NCI-H1436 treated with DMSO at 0.1 percent for 48 hours (cell line): ENCODE measurements at regions not wholly inside any gene's neighbourhood (a gene's known extent, or its start where the extent isn't known, plus 50 kb on each side); places are given as distances from the start of the nearest gene placed in this dataset.

Experiments
- DNase-seq: peaks from one replicate; lab custom pipeline; 2025; lab: John Stamatoyannopoulos, UW

DNA sequence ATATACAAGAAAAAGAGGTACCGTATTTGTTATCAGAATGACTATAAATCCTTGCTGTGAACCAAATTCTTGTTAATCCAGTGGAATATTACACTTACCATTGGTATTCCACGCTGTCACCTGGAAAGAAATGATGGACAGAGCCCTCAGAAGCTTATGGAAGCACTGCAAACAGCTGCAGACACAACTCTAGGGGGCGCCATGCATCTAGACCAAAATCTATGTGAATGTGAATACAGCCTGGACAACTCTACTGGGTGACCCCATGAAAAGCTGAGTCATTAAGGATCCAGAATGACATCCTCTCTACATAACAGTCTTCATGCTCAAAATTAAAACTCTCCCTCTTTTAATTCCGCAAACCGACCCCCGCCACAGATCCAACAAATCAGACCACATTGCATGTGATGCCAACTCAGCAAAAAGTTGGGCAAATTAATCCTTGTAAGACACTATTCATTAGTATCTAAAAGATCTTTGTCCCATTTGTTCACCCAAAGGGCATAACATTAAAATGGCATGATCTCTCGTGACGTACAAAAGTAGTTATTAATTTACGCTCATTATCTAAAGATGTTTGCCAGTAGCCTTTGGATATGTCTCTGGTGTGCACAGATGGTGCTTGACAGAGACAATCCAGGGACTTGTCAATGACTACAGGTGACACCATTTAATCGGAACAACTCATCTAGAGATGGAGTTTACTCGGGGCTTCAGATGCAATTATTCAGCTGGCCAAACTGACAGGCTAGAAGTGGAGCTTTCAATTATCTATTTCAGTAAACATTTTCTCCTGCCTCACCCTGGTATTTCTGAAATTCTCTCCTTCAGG lies 552.7 kb upstream of the PSMD7 start:
- DNase-seq = no peak

DNA sequence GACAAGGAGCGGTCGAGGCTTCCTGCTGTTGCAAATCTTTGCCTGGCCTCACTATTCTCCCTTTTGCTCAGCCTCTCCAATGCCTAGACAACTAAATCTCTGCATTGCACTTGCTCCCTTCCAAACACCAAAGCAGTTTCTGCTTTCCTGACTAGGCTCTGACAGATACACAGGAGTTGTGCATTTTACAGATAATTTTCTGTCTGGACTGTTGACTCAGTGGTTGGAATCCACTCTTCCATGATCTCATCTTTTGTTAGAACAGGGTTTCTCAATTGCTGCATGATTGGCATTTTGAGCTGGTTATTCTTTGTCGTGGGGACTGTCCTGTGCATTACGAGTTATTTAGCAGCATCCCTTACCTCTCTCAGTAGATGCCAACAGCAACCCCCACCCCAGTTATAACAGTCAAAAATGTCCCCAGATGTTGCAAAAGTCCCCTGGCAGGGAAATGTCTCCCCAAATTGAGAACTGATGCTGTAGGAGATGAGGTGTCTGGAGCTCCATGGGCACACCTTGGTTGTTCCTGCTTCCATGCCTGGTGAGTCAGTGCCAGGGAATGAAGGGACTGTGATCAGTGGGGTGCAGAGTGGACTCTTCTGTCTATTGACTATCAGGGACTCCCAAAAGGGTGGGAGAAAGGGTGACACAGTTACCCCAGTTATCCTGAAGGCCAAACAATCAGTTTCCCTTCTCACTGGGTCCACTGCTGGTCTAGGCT lies 557.4 kb upstream of the PSMD7 start:
- DNase-seq = no peak

DNA sequence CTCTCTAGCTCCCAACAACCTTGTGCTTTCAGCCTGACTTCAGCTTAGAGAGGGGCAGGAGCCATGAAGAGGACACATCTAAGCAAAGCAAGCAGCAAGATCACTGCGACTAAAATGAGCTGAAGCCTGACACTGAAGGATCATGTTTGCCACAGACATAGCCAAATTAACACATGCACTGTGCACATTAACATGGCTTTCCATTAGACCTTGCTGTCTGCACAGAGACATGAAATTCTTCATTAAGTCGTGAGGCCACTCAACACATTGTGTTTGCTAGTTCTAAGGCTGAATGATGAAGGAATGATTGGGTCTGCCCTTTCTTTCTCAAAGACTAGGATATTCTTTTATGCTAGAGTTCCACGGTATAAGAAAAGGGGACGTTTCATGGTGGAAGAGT lies 558.3 kb upstream of the PSMD7 start:
- DNase-seq = no peak

DNA sequence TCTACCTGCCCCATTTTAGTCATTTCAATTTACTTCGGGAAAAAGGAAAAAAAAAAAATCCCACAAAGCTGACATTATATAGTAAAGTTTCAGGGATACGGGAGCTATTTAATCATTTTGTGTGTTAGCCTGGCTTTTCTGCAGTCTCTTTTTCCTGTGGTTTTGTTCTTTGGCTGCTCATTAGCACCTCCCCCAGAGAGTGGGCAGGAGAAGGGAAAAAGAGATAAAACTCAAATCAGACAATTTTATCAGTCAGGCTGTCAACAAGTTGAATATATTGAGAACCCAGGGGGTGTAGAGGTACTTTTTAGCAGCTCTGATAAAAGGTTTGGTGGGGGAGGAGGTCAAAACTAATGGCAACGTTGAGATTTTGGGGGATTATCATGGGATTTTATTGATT lies 559.0 kb upstream of the PSMD7 start:
- no peak for DNase-seq

DNA sequence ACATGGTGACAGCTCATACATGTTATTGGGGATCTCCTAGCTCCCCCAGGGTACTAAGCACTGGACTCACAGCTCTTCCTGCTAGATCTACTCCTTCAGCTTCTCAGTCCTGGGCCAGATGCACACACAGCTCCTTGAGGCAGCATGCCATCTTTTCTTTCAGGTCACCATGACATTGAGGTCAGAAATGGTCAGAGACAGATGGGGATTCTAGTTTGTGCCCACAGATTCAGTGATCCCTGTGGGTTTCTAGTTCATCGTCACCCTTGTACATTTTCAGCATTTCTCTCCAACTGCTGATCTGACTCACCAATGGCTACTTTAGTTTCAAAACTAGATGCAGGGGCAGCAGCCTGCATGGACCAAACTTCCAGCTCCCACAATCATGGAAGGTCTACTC lies 560.7 kb upstream of the PSMD7 start:
- DNase-seq = no peak

DNA sequence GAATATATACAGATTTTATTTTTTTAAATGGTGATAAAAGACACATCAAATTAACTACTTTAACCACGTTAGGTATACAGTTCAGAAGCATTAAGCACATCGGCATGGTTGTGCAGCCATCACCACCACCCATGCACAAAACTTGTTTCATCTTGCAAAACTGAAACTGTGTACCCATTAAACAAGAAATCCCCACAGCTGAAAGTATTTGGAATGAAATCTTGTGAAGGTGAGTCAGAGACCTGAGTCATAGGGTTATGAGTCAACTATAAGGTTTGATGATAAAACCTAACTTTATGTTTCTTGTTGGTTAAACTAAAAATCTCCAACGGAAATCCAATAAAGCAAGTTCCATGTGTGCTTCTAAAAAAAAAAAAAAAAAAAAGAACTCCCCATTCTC lies 561.6 kb upstream of the PSMD7 start:
- no peak for DNase-seq

DNA sequence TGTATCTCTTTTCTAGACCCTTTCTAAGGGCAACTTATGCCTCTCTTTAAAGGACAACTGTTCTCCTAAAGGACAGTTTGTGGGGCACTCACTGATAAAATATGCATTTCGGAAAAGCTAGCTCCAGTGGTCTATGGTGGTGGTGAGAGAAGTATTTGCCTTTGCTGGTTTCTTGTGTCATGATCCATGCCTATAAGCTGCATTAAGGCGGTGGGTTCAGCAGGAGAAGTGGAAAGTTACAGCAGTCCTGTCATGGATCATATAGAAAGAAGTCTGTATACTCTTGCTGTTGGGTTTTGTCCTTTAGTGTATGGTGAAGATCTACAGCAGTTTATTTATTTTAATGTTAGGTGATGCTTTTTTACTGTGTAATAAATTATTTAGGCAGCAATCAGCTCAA lies 563.9 kb upstream of the PSMD7 start:
- DNase-seq = no peak

DNA sequence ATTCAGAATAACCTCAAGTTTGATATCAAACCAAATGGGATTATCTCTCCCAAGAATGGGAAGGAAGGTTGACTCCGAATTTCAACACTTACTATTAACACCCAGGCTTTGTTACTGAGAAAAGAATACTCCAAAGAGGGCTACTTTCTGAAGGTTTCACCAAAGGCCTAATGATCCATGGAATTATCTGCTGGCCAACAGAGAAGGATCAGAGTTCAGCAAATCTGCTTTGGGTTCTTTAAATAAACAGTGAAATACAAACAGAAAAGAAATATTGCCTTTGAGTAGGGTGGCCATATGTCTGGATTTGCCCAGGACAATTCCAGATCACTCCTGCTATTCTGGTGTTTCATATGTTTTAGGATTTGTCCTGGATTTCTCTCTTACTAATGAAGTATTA lies 564.5 kb upstream of the PSMD7 start:
- DNase-seq = no peak

DNA sequence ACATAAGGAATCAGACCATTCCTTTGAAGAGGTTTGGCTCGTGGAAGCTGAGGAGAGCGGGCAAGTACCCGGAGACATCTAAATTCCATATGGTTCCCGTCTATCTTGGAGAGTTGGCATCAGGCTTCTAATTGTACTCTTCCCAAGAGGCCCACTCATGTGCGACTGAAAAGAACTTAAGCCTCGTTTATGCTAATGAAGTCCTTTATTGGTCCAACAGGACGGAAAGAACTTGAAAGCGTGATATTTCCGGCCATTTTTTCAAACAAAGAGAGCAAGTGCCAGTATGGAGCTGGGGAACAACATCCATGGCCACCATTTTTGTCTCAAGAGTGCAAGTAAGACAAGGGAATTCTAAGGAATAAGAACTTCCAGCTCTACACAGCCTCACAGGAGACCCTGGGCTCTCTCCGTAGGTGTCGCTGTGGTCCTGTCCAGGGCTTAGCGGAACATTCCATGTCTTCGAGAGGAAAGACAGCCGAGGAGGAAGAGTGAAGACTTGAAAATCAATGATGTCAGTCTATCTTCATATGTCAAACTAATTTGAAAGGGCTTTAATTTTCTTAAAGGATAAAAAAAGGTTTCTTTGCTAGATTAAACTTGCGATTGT lies 566.0 kb upstream of the PSMD7 start:
- no peak for DNase-seq

DNA sequence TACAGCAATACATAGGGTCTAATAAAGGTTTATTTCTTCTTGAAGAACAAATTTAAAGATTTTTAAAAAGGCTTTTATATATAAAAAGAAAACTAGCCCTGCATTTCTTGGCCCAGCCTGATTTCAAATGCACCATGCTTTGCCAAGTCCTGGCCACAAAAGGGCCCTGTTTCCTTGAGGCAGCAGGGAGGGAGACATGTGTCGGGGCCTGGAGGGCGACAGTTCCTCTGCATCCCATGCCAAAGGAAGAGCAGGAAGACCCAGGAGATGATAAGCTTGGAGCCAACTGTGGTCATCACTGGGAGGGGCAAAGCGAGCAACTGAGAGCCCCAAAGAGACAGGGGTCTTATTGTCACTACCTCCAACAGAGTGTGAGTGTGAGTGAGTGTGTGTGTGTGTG lies 571.5 kb upstream of the PSMD7 start:
- DNase-seq = no peak

DNA sequence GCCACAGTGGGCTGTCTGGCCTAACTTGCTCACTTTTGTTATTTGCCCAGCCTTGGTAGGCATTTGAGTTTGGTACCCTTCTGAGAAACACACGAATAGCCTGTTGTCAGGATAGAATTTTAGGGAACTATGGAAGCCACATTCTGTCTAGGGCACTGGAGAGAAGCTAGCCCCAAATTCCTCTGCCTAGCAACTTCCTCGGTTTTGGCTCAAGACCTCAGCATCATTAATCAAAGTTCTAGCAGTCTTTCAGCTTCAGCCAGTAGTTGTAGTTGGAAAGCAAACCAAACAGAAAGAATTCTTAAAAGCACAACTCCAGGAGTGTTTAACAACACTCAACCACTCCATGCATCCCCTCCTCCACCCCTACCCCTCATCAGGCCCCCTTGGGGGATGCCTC lies 572.1 kb upstream of the PSMD7 start:
- DNase-seq = no peak

DNA sequence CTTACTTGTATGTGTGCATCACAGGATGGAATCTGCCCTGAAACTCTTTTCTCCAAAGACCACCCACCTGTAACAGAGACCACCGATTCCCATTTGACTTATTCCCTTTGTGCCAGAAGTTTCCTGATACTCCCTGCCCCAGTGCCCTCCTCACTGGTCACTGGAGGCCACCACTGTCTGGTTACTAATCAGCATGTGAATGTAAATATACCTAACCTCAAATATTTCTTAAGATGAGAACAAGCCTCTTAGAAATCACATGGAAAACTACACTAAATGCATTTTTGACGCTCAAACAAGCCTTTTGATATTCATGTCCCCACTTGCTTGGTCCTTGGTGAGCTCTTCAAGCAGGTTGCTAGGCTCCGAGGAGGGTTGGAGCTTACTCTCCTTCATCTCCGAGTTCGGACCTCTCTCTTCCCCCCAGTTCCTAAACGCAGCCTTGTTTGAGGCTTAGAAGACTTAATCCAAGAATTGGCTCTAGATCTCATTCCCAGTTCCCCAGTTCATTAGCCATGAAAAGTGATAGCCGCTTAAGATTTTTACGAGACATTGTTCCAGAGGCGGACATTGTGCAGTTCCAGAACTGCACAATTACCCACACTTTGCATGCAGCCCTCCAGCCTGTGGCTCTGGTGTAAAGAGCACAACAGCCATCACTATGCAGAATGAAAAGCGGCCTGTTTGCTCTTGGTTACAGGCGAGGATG lies 579.2 kb upstream of the PSMD7 start:
- DNase-seq = no peak

DNA sequence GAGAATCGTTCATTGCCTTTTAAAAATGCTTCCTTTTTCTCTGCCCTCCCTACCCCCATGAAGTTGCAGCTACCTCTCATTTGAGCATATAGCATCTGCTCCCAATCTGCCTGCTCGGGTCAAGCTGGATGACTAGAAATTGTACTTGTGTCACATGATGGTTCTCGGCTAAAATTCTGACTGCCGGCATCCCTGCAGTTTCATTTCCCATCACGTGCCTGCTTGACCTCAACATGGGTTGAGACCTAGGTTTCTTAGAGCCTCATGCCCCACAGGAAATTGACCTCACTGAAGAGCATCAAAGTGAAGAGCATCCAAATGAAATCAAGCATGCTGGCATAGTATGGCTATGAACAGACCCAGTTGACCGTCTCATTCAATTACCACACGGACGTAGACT lies 581.6 kb upstream of the PSMD7 start:
- DNase-seq = no peak

DNA sequence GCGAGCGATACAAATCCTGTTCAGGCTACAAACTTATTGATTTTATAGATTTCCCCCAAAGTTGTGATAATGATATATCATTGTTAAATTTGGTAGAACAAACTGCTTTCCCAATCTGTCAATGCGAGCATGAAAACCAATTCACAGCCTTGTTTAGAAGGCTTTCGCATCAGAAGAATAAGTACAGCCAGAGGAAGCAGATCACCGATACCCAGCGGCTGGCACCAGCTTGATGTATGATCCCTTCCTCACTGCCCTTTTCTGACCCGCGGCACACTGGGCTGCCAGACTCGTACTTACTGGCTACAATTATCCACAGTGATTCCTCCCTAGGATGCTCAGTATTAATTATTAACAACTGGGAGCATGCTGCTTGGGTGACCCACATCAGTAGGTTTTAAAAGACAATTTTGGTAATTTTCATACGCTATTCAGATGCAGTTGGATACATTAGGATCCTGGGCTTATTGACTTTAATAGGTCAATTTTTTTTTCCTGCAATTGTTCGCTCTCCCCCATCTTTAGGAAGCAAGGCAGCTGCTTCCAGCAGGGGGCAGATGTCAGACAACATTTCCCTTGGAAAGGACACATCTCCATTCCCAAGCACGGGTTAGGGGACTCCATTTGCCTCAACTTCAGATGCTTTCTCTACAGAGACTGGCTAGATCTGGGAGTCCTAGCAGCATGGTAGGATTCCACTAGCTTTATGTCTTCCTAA lies 582.7 kb upstream of the PSMD7 start:
- no peak for DNase-seq

DNA sequence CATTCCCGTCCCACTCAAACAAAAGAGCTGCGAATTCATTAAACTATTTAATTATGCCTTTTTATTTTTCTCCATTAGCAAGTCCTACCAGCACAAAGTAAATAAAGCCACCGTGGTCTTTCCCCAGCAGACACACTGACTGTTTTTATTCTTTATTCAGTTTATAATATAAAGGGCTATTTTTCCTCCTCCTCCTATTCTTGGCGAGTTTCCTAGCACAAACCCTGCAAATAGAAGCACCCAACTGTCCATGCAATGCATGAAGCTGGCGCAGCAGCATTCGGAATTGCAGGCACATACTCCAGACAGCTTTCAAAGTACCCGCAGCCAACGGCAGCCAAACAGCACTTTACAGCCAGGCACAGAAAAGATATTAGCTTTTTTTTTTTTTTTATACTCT lies 583.4 kb upstream of the PSMD7 start:
- DNase-seq = no peak

DNA sequence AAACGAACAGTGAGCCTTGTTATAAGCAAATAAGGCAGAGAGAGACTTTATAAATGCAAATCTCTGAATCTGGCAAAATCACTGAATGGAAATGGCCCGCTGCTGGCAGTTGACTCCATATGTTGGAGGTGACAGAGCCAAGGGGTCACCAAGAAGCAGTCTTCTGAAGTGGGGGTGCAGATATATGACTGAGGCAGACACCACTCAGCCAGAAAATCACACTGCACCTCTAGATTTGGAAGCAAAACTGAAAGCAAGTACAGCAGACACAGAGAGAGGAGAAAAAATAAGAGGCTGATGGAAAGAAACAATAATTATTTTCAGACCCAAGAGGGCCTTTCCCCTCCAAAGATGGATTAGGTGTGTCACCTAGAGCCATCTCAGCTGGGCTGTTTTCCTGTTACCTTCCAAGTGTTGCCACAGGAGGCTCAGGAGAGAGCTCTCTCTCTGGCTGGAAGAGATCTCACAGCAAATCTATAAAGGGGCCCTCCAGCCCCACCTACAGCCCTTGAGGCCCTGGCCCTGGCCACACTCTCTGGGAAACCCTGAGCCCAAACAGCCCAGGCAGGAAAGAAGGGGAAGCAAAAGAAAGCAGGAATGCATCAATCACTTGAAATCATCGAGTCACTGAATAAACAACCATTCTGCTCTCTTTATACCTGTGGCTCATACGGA lies 585.1 kb upstream of the PSMD7 start:
- DNase-seq = no peak

DNA sequence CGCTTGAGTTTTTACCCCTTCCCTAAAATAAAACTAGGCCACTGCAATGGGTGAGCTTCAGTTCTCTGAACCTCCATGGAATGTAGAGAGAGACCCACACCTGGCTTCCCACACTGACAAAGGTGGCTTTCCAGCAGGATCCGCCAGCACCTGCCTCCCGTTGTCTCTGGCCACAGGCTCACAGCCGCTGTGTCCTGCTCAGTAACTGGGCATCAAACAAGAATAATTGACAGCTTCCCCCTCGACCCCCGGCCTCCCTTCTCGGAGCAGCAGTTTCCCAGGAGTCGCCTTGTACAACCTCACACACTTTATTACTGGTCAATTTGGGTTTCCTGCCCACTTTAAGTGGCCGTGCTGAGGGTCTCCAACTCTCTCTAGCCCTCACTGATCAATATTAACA lies 586.1 kb upstream of the PSMD7 start:
- DNase-seq = no peak

DNA sequence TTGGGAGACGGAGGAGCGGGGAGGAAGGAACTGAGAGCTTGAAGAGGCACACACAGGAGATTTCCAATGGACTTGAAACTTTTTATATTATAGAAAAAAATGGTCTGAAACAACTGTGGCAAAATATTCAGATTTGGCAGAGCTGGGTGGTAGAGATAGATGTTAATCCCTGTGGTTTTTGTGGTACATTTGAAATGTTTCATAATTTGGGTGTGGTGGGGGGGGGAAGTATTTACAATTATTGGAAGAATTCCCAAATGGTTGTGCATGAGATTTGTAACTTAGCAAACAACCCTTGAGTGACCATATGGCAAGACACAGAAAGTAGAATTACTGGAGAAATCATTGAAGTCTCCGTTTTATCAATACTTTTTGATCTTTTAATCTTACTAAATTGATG lies 588.8 kb upstream of the PSMD7 start:
- no peak for DNase-seq

DNA sequence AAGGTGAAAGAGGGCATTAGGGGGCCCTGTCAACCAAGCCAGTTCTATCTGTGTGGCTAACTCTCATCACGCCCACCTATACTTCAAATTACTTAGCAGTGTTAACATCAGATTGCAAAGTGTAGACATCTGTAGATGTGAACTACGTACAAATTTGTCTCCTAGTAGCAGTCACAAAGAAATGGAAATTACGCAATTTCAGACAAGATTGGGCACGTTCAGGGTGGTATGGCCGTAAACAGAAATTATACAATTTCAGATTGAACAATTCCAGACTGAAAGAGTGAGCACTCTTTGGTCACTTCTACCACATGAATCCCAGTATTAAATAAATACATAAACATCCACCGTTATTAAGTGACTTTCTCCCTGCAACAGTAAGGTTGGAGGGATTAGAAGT lies 592.7 kb upstream of the PSMD7 start:
- no peak for DNase-seq

DNA sequence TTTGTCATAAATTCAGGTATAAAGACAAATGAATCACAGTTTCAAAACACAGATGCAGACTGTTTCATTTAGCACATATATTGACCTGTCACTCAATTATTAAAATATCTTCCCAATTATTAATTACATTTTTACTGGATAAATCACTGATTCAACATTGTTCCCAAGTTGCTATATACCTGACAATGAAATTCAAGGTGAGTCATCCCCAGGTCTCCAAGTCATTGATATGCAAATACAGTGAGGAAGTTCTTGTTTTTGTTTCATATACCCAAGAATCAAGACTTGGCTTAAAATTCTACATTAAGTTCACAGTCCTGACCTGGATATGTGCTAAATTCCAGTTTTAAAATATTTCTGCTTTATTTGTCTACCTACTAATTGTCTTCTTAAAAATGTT lies 599.3 kb upstream of the PSMD7 start:
- DNase-seq = no peak

DNA sequence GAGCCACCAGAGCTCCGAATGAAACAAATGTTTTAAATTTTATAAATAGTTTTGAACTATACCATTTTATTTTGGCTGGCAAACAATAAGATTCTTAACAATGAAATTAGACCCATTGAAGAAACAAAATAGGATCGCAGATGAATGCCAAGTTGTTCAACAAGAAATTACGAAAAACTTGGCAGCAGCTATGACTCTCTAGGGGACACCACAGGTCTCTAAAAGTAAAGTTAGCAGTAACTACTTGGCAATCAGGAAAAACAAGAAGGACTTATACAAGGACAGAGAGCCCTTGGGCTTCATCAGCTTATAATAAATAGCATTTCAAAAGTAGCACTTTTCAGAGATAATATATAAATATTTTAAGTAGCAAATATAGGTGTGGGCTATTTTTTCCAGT lies 603.8 kb upstream of the PSMD7 start:
- no peak for DNase-seq

DNA sequence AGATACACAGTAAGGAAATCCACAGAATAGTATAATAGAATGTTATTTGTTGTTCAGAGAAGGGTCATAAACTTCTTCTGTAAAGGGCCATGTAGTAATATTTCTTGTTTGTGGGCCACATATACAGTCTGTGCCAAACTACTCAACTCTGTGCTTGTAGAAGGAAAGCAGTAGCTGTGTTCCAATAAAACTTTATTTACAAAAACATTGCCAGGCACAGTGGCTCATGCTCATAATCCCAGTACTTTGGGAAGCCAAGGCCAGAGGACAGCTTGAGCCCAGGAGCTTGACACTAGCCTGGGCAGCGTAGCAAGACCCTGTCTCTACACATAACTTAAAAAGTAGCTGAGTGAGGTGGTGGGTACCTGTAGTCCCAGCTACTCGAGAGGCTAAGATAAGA lies 612.8 kb upstream of the PSMD7 start:
- DNase-seq = no peak
